ENCODE measurements at regions not wholly inside any gene's neighbourhood (a gene's known extent, or its start where the extent isn't known, plus 50 kb on each side); places are given as distances from the start of the nearest gene placed in this dataset.

DNA sequence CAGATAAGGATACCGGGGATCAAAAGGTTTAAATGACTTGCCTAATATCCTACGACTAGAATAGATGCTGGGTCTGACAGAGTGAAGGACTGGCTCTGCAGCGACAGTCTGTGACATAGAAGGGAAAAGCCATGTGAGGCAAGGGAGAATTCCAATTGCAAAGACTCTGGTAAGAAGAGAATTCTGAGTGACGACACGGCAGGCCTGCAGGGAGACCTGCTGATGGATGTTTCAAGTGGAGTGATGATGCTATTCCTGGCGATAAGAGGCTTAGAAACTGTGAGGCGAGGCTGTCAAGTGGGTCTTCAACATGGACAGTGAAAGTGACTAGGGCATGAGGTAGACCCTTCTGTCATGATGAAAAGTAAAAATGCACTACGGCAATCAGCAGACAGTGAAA lies 176.6 kb upstream of the PBX1 start:
- TF ChIP-seq, protein P1, sequence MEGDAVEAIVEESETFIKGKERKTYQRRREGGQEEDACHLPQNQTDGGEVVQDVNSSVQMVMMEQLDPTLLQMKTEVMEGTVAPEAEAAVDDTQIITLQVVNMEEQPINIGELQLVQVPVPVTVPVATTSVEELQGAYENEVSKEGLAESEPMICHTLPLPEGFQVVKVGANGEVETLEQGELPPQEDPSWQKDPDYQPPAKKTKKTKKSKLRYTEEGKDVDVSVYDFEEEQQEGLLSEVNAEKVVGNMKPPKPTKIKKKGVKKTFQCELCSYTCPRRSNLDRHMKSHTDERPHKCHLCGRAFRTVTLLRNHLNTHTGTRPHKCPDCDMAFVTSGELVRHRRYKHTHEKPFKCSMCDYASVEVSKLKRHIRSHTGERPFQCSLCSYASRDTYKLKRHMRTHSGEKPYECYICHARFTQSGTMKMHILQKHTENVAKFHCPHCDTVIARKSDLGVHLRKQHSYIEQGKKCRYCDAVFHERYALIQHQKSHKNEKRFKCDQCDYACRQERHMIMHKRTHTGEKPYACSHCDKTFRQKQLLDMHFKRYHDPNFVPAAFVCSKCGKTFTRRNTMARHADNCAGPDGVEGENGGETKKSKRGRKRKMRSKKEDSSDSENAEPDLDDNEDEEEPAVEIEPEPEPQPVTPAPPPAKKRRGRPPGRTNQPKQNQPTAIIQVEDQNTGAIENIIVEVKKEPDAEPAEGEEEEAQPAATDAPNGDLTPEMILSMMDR (IDR thresholded peaks at IDR 0.05), result no peak
- no peak for TF ChIP-seq POLR2A (IDR thresholded peaks at IDR 0.05)
